Neural crest cell (in vitro differentiated cells): ENCODE measurements at regions not wholly inside any gene's neighbourhood (a gene's known extent, or its start where the extent isn't known, plus 50 kb on each side); places are given as distances from the start of the nearest gene placed in this dataset.

Experiments
- DNase-seq: peaks from one replicate; pipeline ENCODE4 v3.0.0; 2021; ENCODE audit warnings: low read depth, mixed read lengths, low spot score
- H3K27ac Mint-ChIP-seq: one replicate; pipeline ENCODE4 v1.8.0; 2021; ENCODE audit warnings: mild to moderate bottlenecking, mixed read lengths; ENCODE audit not compliant: unreplicated experiment
- H3K27me3 Mint-ChIP-seq: 2 replicates; pipeline ENCODE4 v1.8.0; 2021; ENCODE audit warnings: low read depth, mild to moderate bottlenecking, mixed read lengths
- H3K36me3 Mint-ChIP-seq: 2 replicates; pipeline ENCODE4 v1.8.0; 2021; ENCODE audit warnings: low read depth, mild to moderate bottlenecking, mixed read lengths
- H3K4me1 Mint-ChIP-seq: 2 replicates; pipeline ENCODE4 v1.8.0; 2021; ENCODE audit warnings: mixed read lengths
- H3K4me3 Mint-ChIP-seq: one replicate; pipeline ENCODE4 v1.8.0; 2021; ENCODE audit warnings: mild to moderate bottlenecking, mixed read lengths
- H3K9me3 Mint-ChIP-seq: 2 replicates; pipeline ENCODE4 v1.8.0; 2021; ENCODE audit warnings: mixed read lengths
- CTCF ChIP-seq: fragments of 200-600 bp; sonication (generic); conservative IDR thresholded peaks from 2 replicates; pipeline ENCODE4 v1.5.0; 2021; ENCODE audit warnings: antibody characterized with exemption, mild to moderate bottlenecking

- H3K36me3 Mint-ChIP-seq: no peaks in the 10 kb centered on the region
- DNase-seq: no peak
- no peak overlapping the region for H3K4me3 Mint-ChIP-seq
- H3K27me3 Mint-ChIP-seq: no peaks in the 10 kb centered on the region
- TF ChIP-seq CTCF: no peak
- no peaks in the 10 kb centered on the region for H3K9me3 Mint-ChIP-seq
- H3K27ac Mint-ChIP-seq: no peak overlapping the region
- H3K4me1 Mint-ChIP-seq: no peaks in the 10 kb centered on the region
Observed at GRCh38 chr2:41621563-41621962, 426.3 kb upstream of the PKDCC start.

DNA sequence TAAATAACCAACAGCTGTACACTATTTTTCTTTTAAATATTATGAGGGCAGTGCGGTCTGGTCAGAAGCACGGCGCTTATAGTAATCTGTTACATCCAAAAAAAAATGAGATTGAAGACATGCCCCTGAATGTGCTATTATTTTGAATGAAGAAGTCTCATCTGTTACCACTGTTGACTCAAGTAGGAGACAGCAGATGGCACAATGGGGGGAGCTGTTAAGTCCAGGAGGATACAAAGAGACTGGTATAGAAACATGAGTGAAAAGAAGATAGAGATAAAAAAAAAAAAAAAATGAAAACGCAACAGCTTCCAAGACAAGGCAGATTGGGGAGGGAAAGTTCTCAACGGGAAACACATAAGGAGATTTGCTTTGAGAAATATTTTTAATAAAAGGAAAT lies 425.5 kb upstream of the PKDCC start:
- Mint-ChIP-seq H3K4me3 (no peak overlapping the region), H3K27me3 (no peaks in the 10 kb centered on the region), H3K4me1 (no peaks in the 10 kb centered on the region), H3K27ac (no peak overlapping the region), H3K9me3 (no peaks in the 10 kb centered on the region), H3K36me3 (no peaks in the 10 kb centered on the region)
- no peak for TF ChIP-seq CTCF
- no peak for DNase-seq

DNA sequence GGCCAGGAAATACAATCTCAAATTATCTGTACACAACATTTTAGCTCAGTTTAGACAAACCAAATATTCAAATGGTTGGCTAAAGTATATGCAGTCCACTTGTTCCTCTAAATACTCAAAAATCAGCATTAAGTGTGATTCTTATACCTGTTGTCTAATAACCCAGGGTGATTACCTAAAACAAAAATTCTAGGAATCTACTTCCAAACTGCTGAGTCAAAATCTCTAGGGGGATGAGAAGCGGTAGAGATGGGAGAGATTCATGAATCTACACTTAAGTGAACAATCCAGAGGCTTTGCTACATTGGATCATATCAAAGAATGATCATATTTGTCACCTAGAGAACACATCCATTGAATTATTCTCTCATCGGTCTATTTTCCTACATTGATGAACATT lies 420.9 kb upstream of the PKDCC start:
- H3K27me3 Mint-ChIP-seq: no peaks in the 10 kb centered on the region
- TF ChIP-seq CTCF: no peak
- H3K4me3 Mint-ChIP-seq: no peak overlapping the region
- no peaks in the 10 kb centered on the region for H3K4me1 Mint-ChIP-seq
- DNase-seq: no peak
- H3K36me3 Mint-ChIP-seq: no peaks in the 10 kb centered on the region
- H3K27ac Mint-ChIP-seq: no peak overlapping the region
- H3K9me3 Mint-ChIP-seq: no peaks in the 10 kb centered on the region

GRCh38 chr2:41634686-41635085 lies 413.1 kb upstream of the PKDCC start:
- no peaks in the 10 kb centered on the region for H3K27me3 Mint-ChIP-seq
- H3K4me1 Mint-ChIP-seq: no peaks in the 10 kb centered on the region
- peaks cover 8% of the 10 kb centered on the region for H3K9me3 Mint-ChIP-seq
- no peak for DNase-seq
- H3K36me3 Mint-ChIP-seq: no peaks in the 10 kb centered on the region
- H3K27ac Mint-ChIP-seq: no peak overlapping the region
- H3K4me3 Mint-ChIP-seq: no peak overlapping the region
- no peak for TF ChIP-seq CTCF

GRCh38 chr2:41644936-41645335 lies 402.9 kb upstream of the PKDCC start:
- no peak overlapping the region for H3K27ac Mint-ChIP-seq
- no peaks in the 10 kb centered on the region for H3K27me3 Mint-ChIP-seq
- no peaks in the 10 kb centered on the region for H3K9me3 Mint-ChIP-seq

More at GRCh38 chr2:41644936-41645335, 402.9 kb upstream of the PKDCC start:
- Mint-ChIP-seq H3K36me3 (no peaks in the 10 kb centered on the region), H3K4me3 (no peak overlapping the region), H3K4me1 (no peaks in the 10 kb centered on the region)
- TF ChIP-seq CTCF: no peak
- DNase-seq: no peak
